Stimulated activated CD8-positive, alpha-beta memory T cell treated with anti-CD3 and anti-CD28 coated beads, Interleukin-7, amount 100 ng/mL, for 1 hour (primary cell): ENCODE measurements at regions not wholly inside any gene's neighbourhood (a gene's known extent, or its start where the extent isn't known, plus 50 kb on each side); places are given as distances from the start of the nearest gene placed in this dataset.

Experiments used
- DNase-seq, 2 donors: peaks; one replicate each; pipeline ENCODE4 v3.0.0-alpha.2; 2020; ENCODE audit warnings: low read depth in 2 of 2

GRCh38 chr7:68470836-68471435 lies 1127.3 kb upstream of the AUTS2 start:
- no peak for DNase-seq

DNA sequence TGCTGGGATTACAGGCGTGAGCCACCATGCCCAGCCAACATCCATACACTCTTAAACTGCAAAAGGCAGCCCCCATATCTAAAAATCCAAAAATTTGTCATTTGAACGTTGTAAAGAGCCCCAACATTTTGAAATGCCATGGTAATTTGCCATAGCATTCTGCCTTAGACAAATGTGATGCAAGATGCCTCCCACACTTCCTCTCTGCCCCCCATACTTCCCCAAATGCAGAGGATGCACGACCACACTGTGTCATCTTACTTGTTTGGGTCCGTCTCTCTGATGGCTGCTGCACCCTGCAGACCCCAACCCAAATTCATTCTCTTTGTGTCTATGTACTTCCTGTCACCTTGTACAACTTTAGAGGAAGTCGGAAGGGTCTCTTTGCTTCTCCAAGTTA lies 1125.6 kb upstream of the AUTS2 start:
- DNase-seq, result no peak

DNA sequence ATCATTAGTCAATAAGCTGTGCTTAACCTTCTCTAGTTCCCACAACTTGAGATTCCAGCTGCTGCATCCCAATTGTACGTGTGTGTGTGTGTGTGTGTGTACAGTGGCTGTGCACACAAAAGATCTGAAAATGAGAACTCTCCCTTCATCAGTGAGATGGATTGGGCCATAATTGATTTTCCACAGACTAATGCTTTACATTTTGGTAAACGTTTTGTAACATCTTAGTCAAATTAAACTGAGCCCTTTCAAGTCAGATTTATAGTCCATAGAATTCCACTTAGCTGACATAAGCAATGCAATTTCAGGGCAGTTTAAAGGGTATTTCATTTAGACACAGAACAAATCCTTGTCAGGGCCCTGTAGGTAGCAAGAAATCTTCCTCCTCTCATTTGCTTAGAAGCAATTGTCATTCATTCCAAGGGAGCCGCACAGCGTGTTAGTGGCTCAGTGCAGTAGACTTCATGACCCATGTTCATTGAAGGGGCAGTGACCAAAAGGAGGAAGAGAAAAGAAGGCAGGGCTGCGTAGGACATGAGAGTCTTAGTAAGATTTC lies 1123.5 kb upstream of the AUTS2 start:
- no peak for DNase-seq

- DNase-seq, result no peak
Measured at GRCh38 chr7:68476966-68477365, 1121.3 kb upstream of the AUTS2 start.

DNA sequence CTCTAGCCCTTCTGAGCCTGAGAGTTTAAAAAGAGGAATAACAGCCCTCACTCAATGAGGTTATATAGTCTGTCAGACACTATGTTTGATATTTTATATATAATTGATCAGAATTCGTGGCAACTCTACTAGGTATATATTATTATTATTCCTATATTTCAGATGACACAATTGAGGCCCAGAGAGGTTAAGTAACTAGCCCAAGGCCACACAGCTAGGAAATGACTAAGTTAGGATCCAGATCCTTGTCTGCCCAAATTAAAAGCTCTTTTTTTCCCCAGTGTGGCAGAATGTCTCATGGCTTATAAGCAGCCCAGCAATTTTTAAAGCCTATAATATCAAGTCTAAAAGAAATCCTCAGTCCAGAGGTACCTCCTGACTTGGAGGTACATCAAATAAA lies 1119.9 kb upstream of the AUTS2 start:
- DNase-seq, result no peak

GRCh38 chr7:68482800-68483199 lies 1115.5 kb upstream of the AUTS2 start:
- DNase-seq, result no peak

DNA sequence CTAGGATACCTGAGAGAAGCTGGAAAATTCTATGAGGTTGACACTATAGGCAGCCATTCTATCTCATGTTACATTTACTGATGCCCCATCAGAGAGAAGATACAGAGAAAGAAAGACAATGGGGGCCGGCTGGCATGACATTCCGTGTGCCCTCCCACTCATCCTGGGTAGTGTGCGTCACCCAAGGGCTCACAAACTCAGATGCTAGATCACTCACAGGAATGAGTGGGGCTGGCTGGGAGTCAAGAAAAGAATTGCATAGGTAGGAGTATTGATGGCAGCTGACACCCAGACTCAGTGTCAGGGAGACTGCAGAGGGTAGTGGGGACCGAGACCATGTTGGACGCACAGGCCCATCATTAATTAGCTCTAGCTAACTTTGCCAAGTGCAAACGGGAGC lies 1113.5 kb upstream of the AUTS2 start:
- no peak for DNase-seq

GRCh38 chr7:68485253-68485917 lies 1112.9 kb upstream of the AUTS2 start:
- DNase-seq, result no peak

- DNase-seq, result no peak
Measured at GRCh38 chr7:68488341-68489060, 1109.8 kb upstream of the AUTS2 start.

DNA sequence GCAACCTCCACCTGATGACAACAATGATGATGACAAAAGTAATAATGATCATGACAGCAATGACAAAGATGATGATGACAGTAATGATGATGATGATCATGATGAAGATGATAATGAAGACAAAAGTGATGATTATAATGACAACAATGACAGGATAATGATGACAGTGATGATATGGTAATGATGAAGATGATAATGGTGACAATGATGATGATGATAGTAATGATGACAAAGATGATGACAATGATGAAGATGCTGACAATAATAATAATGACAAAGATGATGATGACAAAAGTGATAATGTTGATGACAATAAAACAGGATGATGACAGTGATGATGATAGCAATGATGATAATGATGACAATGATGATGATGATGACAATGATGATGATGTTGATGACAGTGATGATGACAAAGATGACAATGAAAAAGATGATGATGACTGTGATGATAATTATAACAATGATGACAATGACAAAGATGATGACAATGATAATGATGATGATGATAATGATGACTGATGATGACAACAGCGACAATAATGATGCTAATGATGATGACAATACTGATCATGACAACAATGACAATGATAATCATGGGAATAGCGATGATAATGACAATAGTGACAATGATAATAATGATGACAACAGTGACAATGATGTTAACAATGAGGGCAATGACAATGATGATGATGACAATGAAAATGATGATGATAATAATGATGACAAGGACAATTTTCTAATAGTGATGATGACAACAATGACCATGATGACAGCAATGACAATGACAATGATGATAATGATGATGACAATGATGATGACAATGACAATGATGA lies 1106.5 kb upstream of the AUTS2 start:
- DNase-seq, result no peak

DNA sequence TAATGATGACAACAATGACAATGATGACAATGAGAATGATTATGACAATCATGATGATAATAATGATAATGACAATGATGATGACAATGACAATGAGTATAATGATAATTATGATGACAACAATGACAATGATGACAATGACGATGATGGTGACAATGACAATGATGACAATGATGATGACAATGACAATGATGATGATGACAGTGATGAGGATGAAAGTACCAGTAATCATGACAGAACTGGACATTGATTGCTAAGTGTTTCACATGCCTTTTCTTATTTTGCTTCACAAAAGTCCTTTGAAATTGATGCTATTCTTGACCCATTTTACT lies 1106.0 kb upstream of the AUTS2 start:
- DNase-seq, result no peak

DNA sequence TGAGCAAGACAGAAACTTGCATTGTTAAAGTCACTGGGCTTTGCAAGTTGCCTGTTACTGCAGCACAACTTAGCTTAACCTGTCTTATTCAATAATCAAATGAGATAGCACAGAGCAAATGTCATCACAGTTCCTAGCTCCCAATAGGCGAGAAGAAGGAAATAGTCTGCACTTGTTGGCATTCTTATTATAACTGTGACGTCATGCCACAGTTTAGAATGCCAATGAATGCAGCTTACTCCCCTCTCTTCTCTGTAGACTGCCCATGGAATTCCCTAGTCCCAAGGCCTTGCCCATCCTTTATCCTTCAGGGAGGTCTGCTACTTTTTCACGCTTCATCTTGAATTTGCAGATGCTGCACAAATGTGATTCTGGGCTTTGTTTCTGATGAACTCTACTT lies 1094.9 kb upstream of the AUTS2 start:
- DNase-seq, result no peak

GRCh38 chr7:68504716-68505115 lies 1093.6 kb upstream of the AUTS2 start:
- no peak for DNase-seq

DNA sequence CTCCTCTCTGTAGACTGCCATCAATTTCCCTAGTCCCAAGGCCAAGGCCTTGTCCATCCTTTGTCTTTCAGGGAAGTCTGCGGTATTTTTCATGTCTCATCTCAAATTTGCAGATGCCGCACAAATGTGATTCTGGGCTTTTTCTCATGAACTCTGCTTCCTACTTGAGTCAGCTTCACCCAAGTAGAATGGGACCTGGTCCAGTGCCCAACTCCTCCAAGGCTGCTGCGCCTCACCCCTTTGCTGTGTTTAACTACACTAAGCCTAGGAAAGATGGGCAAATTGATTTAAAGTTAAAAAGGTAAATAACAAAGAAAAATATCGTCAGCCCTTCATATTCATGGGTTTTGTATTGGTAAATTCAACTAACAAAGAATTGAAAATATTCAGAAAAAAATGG lies 1092.6 kb upstream of the AUTS2 start:
- no peak for DNase-seq

DNA sequence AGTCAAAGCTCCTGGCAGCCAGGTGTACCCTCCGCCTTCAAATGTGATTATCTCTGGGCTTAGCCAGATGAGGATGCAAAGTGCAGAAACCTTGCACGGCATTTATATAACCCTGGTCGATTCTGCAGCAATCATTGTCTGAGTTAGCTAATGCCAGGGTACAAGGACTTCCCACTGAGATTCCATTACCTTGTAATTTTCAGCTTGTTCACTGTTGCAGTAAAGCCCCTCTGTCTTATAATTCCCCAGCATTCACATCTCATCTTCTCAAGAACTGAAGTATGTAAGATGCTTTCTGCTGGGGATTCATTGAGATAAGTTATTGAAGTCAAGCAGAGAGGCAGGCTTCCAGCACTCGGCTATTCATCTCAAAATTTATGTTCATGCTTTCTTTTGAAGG lies 1090.6 kb upstream of the AUTS2 start:
- DNase-seq, result no peak

DNA sequence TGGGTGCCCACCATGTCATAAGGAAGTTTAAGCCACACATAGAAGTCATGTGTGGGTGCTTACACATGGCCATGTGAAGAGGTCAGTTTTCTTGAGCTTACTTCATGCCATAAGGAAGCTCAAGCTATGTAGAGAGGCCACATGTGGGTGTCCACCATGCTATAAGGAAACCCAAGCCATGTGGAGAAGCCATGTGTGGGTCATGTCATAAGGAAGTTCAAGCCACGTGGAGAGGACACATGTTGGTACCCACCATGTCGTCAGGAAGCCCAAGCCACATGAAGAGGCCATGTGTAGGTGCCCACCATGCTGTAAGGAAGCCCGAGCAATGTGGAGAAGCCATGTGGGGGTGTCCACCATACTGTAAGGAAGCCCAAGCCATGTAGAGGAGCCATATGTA lies 1089.2 kb upstream of the AUTS2 start:
- no peak for DNase-seq

DNA sequence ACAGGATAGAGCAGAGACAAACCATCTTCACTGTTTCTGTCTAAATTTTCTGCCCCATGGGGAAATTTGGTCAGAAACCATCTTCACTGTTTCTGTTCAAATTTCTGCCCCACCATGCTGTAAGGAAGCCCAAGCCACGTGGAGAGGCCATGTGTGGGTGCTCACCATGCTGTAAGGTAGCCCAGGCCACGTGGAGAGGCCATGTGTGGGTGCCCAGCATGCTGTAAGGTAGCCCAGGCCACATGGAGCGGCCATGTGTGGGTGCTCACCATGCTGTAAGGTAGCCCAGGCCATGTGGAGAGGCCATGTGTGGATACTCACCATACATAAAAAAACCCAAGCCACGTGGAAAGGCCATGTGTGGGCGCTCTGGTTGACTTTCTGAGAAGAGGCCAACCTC lies 1088.7 kb upstream of the AUTS2 start:
- no peak for DNase-seq

DNA sequence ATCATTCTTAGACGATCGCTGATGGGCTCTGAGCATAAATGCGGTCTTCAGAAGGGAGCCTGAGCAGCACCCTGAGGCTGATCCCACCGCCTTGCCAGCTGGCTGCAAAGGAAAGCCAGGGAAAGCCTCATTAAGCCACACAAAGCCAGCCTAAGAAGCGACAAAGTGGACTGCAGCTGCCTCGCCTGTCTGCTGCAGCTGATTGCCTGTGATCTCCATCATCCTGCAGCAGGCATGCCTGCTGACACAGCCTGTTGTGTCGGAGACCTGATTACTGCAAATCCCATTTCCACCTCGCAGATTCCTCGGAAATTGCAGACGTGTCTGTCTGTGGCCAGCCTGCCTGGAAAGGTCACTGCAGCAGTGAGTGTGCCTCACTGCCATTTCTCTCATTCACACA lies 1087.0 kb upstream of the AUTS2 start:
- DNase-seq, result no peak

GRCh38 chr7:68512466-68512865 lies 1085.8 kb upstream of the AUTS2 start:
- no peak for DNase-seq

DNA sequence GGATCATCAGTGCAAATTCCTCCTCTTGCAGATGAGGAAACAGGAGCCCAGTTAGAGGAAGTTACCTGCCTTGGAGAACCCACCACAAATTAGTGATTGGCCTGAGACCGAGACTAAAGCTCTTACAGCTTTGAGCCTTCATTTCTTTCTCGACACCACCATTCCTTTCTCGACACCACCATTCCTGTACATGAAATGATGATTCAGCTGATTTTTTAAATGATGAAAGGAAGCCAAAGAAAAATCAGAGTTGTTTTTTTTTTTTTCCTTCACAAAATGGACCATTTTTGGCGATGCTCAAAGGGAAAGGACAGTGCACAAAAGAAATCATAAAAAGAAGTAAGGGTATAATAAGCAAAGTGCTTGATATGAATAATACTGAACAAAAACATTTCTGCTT lies 1080.2 kb upstream of the AUTS2 start:
- no peak for DNase-seq

- DNase-seq, result no peak
Measured at GRCh38 chr7:68524126-68524525, 1074.1 kb upstream of the AUTS2 start.

DNA sequence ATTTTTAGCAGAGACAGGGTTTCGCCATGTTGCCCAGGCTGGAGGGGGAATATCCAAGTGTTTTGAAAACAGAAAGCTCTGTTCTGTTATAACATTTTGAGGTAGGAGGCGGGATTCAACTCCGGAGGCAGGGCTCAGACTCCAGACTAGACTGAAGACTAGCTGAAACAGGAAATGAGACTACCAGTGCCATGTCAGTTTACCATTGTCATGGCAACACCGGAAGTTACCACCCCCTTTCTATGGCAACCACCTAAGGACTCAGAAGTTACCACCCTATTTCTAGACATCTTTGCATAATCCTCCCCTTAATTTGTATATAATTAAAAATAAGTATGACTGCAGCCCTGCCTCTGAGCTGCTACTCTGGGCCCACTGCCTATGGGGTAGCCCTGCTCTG lies 1069.1 kb upstream of the AUTS2 start:
- DNase-seq, result no peak
